HUES48 (cell line): ENCODE measurements at regions not wholly inside any gene's neighbourhood (a gene's known extent, or its start where the extent isn't known, plus 50 kb on each side); places are given as distances from the start of the nearest gene placed in this dataset.

Source experiments
- H3K27ac ChIP-seq: one replicate; pipeline ENCODE4 v1.7.0; 2013; ENCODE audit warnings: low read depth, low read length, inconsistent platforms
- H3K27me3 ChIP-seq: 2 replicates; pipeline ENCODE4 v1.6.1; 2013; ENCODE audit warnings: mild to moderate bottlenecking, low read length; ENCODE audit not compliant: control insufficient read depth, insufficient read depth
- H3K36me3 ChIP-seq: 2 replicates; pipeline ENCODE4 v1.6.1; 2013; ENCODE audit warnings: low read length; ENCODE audit not compliant: control insufficient read depth, insufficient read depth
- H3K4me1 ChIP-seq: 2 replicates; pipeline ENCODE4 v1.6.1; 2013; ENCODE audit warnings: mild to moderate bottlenecking, low read length; ENCODE audit not compliant: control insufficient read depth, insufficient read depth
- H3K4me3 ChIP-seq: 2 replicates; pipeline ENCODE4 v1.5.1; 2013; ENCODE audit warnings: mild to moderate bottlenecking, low read depth, low read length
- H3K9ac ChIP-seq: 2 replicates; pipeline ENCODE4 v1.6.1; 2013; ENCODE audit warnings: mild to moderate bottlenecking, low read depth, low read length, moderate library complexity
- H3K9me3 ChIP-seq: 2 replicates; pipeline ENCODE4 v1.6.1; 2013; ENCODE audit warnings: low read length; ENCODE audit not compliant: control insufficient read depth, insufficient read depth

- H3K4me1 ChIP-seq = peaks cover 25% of the 10 kb centered on the region
- no peaks in the 10 kb centered on the region for H3K27me3 ChIP-seq
- H3K9me3 ChIP-seq = no peaks in the 10 kb centered on the region
- H3K27ac ChIP-seq = peak overlapping the region; percentile 64
- H3K4me3 ChIP-seq = no peak overlapping the region
- no peak overlapping the region for H3K9ac ChIP-seq
- no peaks in the 10 kb centered on the region for H3K36me3 ChIP-seq
Measured at GRCh38 chr6:155895641-155896040, 440.0 kb upstream of the NOX3 start.

GRCh38 chr6:155894758-155895157 is 439.1 kb upstream of the NOX3 start:
- Histone ChIP-seq H3K36me3 (no peaks in the 10 kb centered on the region), H3K9me3 (no peaks in the 10 kb centered on the region), H3K4me1 (peaks cover 25% of the 10 kb centered on the region), H3K4me3 (0 out of 2 replicates have a peak overlapping the region, but pooled peaks have one; percentile 14), H3K27me3 (no peaks in the 10 kb centered on the region), H3K27ac (peak overlapping the region; percentile 72), H3K9ac (no peak overlapping the region)

GRCh38 chr6:155894262-155894661 is 438.6 kb upstream of the NOX3 start:
- no peak overlapping the region for H3K9ac ChIP-seq
- H3K4me3 ChIP-seq = 0 out of 2 replicates have a peak overlapping the region, but pooled peaks have one; percentile 14
- peak overlapping the region; percentile 72 for H3K27ac ChIP-seq
- no peaks in the 10 kb centered on the region for H3K27me3 ChIP-seq
- H3K36me3 ChIP-seq = no peaks in the 10 kb centered on the region
- peaks cover 28% of the 10 kb centered on the region for H3K4me1 ChIP-seq
- no peaks in the 10 kb centered on the region for H3K9me3 ChIP-seq

- Histone ChIP-seq H3K9me3 (no peaks in the 10 kb centered on the region), H3K27me3 (no peaks in the 10 kb centered on the region), H3K9ac (no peak overlapping the region), H3K27ac (no peak overlapping the region), H3K4me3 (no peak overlapping the region), H3K36me3 (no peaks in the 10 kb centered on the region), H3K4me1 (peaks cover 43% of the 10 kb centered on the region)
Measured at GRCh38 chr6:155890409-155890808, 434.8 kb upstream of the NOX3 start.

GRCh38 chr6:155889410-155889809 is 433.8 kb upstream of the NOX3 start:
- H3K4me1 ChIP-seq = peaks cover 33% of the 10 kb centered on the region
- H3K4me3 ChIP-seq = no peak overlapping the region
- H3K36me3 ChIP-seq = no peaks in the 10 kb centered on the region
- no peaks in the 10 kb centered on the region for H3K27me3 ChIP-seq
- H3K9ac ChIP-seq = no peak overlapping the region
- H3K9me3 ChIP-seq = no peaks in the 10 kb centered on the region
- no peak overlapping the region for H3K27ac ChIP-seq

GRCh38 chr6:155887421-155887820 is 431.8 kb upstream of the NOX3 start:
- H3K4me1 ChIP-seq = peaks cover 26% of the 10 kb centered on the region
- no peak overlapping the region for H3K4me3 ChIP-seq
- no peaks in the 10 kb centered on the region for H3K36me3 ChIP-seq
- no peaks in the 10 kb centered on the region for H3K27me3 ChIP-seq
- no peak overlapping the region for H3K9ac ChIP-seq
- no peaks in the 10 kb centered on the region for H3K9me3 ChIP-seq
- H3K27ac ChIP-seq = peak overlapping the region; percentile 16

GRCh38 chr6:155883741-155884140 is 428.1 kb upstream of the NOX3 start:
- H3K27me3 ChIP-seq = no peaks in the 10 kb centered on the region
- no peak overlapping the region for H3K27ac ChIP-seq
- H3K4me1 ChIP-seq = peaks cover 17% of the 10 kb centered on the region
- no peak overlapping the region for H3K4me3 ChIP-seq
- H3K9me3 ChIP-seq = no peaks in the 10 kb centered on the region
- no peaks in the 10 kb centered on the region for H3K36me3 ChIP-seq
- H3K9ac ChIP-seq = no peak overlapping the region

- Histone ChIP-seq H3K9me3 (no peaks in the 10 kb centered on the region), H3K9ac (no peak overlapping the region), H3K27ac (no peak overlapping the region), H3K36me3 (no peaks in the 10 kb centered on the region), H3K4me3 (no peak overlapping the region), H3K4me1 (peaks cover 14% of the 10 kb centered on the region), H3K27me3 (no peaks in the 10 kb centered on the region)
Measured at GRCh38 chr6:155883334-155883731, 427.7 kb upstream of the NOX3 start.

GRCh38 chr6:155882527-155883333 is 427.1 kb upstream of the NOX3 start:
- H3K9me3 ChIP-seq = no peaks in the 10 kb centered on the region
- peaks cover 8% of the 10 kb centered on the region for H3K4me1 ChIP-seq
- H3K4me3 ChIP-seq = no peak overlapping the region
- no peaks in the 10 kb centered on the region for H3K27me3 ChIP-seq
- no peak overlapping the region for H3K9ac ChIP-seq
- no peaks in the 10 kb centered on the region for H3K36me3 ChIP-seq
- no peak overlapping the region for H3K27ac ChIP-seq

- Histone ChIP-seq H3K27me3 (no peaks in the 10 kb centered on the region), H3K4me1 (peaks cover under 1% of the 10 kb centered on the region), H3K9me3 (no peaks in the 10 kb centered on the region), H3K36me3 (no peaks in the 10 kb centered on the region), H3K4me3 (no peak overlapping the region), H3K27ac (no peak overlapping the region), H3K9ac (no peak overlapping the region)
Measured at GRCh38 chr6:155881826-155882526, 426.3 kb upstream of the NOX3 start.

- Histone ChIP-seq H3K36me3 (no peaks in the 10 kb centered on the region), H3K4me1 (no peaks in the 10 kb centered on the region; the same call in 1 of the 2 replicates), H3K9ac (no peak overlapping the region), H3K27me3 (no peaks in the 10 kb centered on the region), H3K27ac (no peak overlapping the region), H3K4me3 (no peak overlapping the region), H3K9me3 (no peaks in the 10 kb centered on the region)
Measured at GRCh38 chr6:155880900-155881299, 425.3 kb upstream of the NOX3 start.
